GM12873 (cell line): ENCODE measurements at regions not wholly inside any gene's neighbourhood (a gene's known extent, or its start where the extent isn't known, plus 50 kb on each side); places are given as distances from the start of the nearest gene placed in this dataset.

Experiments
- TF ChIP-seq, protein P1 (sequence below): IDR thresholded peaks from 2 replicates; pipeline ENCODE4 v1.5.1; 2012; ENCODE audit warnings: low read depth, mild to moderate bottlenecking, moderate library complexity, low read length, control low read depth; ENCODE audit not compliant: insufficient read depth; ENCODE audit errors: missing control alignments

DNA sequence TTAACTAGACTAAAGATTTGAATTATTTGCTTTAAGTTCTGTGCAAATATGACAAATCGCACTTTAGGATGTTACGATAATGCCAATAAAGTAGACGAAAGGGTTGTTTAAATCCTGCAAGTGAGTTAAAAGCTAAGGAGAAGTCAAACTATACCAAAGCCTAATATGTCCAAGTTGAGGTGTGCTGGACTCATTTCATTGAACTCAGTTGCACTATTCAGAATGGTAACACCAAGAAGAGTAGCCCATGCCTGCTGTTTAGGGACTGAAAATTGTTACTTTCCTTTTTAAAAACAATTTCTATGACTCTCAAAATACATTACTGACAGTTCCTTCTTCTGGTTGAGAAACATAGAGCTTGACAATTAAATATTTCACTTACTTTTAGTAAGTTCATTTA lies 766.3 kb downstream of the DNAJB9 start:
- TF ChIP-seq, protein P1, sequence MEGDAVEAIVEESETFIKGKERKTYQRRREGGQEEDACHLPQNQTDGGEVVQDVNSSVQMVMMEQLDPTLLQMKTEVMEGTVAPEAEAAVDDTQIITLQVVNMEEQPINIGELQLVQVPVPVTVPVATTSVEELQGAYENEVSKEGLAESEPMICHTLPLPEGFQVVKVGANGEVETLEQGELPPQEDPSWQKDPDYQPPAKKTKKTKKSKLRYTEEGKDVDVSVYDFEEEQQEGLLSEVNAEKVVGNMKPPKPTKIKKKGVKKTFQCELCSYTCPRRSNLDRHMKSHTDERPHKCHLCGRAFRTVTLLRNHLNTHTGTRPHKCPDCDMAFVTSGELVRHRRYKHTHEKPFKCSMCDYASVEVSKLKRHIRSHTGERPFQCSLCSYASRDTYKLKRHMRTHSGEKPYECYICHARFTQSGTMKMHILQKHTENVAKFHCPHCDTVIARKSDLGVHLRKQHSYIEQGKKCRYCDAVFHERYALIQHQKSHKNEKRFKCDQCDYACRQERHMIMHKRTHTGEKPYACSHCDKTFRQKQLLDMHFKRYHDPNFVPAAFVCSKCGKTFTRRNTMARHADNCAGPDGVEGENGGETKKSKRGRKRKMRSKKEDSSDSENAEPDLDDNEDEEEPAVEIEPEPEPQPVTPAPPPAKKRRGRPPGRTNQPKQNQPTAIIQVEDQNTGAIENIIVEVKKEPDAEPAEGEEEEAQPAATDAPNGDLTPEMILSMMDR = no peak

DNA sequence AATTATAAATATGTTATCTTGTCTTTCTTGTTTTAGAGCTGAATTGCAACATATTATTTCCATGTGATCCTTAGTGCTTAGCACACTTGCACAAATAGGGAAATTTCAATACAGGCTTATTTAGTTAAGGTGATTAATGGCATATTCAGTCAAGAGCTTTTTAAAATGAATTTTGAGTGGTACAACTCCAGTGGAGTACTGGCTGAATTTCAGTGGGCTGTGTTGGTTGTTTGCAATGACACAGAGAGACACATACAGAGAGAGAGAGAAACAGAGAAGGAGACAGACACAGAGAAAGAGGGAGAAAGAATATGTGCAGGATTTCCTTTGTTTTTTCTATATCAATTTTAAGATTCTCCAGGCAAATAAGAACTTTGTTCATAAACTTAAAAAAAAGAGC lies 766.9 kb downstream of the DNAJB9 start:
- TF ChIP-seq, protein P1 = no peak

DNA sequence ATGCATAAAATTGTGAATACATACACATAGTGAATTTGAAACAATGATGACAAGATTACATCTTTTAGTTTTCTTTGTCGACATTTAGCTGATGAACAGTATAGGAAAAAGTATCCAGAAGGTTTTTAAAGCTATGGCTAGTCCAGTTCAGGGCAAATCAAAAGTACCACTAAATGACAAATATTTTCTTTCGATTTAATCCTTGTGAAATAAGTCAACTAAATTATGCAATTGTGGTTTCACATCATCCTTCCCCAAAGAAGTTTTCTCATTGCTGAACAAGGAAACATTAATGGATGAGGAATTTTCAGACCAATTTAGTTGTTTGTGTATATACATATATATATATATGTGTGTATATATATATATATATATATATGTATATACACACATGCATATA lies 774.0 kb downstream of the DNAJB9 start:
- TF ChIP-seq, protein P1 = no peak

DNA sequence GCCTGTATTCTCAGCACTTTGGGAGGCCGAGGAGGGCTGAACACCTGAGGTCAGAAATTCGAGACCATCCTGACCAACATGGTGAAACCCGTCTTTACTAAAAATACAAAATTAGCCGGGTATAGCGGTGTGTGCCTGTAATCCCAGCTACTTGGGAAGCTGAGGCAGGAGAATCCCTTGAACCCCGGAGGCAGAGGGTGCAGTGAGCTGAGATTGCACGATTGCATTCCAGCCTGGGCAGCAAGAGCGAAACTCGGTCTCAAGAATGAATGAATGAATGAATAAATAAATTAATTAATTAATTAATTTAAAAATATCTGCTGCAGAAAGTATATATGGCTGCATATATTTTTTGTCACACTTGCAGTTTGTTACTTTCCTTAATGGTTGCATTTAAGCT lies 781.8 kb downstream of the DNAJB9 start:
- TF ChIP-seq, protein P1 = no peak

DNA sequence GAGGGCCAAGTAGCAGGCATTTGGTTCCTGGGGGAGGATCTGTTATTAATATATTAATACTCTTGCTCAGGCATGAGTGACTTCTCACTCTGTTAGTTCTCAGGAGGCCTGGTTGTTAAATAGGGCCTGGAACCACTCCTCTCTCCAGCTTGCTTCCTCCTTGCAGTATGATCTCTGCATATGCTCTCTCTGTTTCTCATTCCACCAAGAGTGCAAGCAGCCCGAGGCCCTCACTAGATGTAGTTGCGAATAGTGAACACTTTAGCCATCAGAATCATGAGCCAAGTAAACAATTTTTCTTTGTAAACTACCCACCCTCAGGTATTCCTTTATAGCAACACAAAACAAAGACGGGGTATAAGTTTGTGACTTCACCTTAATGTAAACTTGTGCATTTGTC lies 784.3 kb downstream of the DNAJB9 start:
- TF ChIP-seq, protein P1 = no peak

DNA sequence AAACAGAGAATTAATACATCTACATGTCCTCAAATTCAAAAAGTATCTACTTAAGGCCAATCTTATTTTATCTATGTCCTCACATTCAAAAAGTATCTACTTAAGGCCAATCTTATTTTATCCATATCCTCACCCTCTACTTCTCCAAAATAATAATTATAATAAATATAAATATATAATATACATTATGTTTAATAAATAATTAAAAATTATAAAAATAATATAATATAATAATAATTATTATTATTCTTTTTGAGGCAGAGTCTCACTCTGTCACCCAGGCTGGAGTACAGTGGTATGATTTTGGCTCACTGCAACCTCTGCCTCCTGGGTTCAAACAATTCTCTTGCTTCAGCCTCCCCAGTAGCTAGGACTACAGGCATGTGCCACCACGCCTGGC lies 784.9 kb downstream of the DNAJB9 start:
- TF ChIP-seq, protein P1 = no peak

DNA sequence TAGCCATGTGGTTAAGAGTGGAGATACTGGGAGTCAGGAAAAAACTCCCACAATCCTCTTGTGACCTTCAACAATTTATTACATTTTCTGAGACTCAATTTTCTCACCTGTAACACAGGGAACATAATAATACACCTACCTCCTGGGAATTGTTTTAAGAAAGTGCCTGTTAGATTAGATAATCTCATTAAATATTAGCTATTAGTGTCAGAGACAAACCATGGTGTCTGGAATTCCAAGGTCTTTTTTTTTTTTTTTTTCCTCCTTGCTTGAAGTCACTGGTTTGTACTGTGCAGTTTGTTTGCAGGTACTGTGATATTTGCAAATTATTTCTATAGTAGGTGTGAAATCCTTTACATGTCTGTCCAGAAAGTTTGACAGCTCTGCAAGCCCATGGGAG lies 806.1 kb downstream of the DNAJB9 start:
- TF ChIP-seq, protein P1 = no peak
